Cerebellar nuclear complex (tissue), 1 donor: ENCODE measurements at regions not wholly inside any gene's neighbourhood (a gene's known extent, or its start where the extent isn't known, plus 50 kb on each side); places are given as distances from the start of the nearest gene placed in this dataset.
"Not testable (repeated sequence)": the region's sequence is repeated elsewhere in the genome, so short reads cannot be mapped to it uniquely, and the experiment has no call there.

ENCODE experiments used
- DNase-seq, 2 experiments: peaks; one replicate each; lab custom pipeline; 2025; lab: John Stamatoyannopoulos, UW

DNA sequence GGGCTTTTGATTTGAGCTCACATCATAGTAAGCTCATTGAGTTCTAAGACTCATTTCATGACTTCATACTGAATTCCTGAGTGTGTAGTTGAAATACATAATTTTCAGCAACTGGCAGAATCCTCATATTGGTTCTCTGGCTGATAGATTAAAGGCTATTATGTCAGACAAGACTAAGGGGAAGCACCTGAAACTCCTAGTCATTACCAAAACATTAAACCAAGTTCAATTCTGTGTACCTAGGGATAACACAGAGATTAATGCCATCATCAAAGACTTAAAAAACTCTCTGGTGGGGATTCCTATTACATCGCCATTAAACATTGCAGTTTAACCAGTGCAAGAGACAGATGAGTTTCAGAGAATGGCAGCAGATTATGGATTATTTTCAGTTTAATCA lies 339.1 kb downstream of the PTPRC start:
- no peak for DNase-seq

DNA sequence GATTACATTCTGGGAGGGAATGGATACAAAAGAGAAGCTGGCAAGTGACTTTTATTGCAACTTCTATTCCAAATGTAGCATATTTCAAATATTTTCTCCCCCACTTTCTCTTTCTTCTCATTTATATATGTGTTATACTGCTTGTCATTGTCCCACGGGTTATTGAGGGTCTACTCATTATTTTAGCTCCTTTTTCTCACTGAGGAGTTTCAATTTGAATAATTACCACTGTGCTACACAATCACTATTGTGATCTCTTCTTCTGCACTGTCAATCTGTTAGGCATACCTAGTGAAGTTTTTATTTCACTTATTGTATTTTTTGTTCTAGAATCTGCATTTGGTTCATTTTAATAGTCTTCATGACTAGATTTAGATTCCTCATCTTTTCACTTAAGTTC lies 339.7 kb downstream of the PTPRC start:
- no peak for DNase-seq

DNA sequence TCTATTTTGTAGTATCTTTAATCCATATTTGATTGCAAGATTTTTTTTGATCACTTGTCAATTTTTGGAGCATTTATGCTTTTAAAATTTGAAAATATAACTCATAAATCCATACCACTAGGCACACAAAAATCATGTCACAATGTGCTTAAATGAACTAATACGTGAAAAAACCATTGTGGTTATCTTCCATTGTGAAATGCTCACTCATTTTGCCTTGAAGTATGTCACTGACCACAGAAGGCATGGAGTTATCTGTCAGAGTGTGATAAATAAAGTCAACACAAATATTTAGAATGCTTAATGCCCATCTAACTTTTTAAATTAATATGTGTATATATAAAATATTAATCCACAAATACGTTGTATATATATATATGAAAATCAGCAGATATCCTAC lies 347.2 kb downstream of the PTPRC start:
- DNase-seq, result no peak

GRCh38 chr1:198986442-198986841 lies 347.6 kb downstream of the PTPRC start:
- no peak for DNase-seq

DNA sequence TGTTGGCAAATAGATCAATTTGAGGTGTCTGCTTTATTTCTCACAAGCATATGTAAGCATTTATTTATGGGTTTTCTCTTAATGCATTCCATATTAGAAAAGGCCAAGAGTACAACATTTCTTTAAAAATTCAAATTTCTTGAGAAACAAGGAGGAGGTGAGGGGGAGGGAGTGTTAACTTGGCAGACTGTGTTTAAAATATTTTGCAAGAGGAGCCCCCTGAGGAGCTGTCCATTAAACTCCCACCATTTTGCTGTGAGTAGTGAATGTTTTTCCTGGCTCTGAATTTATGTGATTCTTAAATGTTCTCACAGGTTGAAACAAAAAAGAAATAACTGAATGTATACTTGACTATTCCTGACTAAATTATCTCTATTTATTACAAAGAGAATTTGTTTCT lies 363.8 kb downstream of the PTPRC start:
- DNase-seq, result no peak

- no peak for DNase-seq
These were observed 368.6 kb downstream of the PTPRC start for GRCh38 chr1:199007423-199007822.

DNA sequence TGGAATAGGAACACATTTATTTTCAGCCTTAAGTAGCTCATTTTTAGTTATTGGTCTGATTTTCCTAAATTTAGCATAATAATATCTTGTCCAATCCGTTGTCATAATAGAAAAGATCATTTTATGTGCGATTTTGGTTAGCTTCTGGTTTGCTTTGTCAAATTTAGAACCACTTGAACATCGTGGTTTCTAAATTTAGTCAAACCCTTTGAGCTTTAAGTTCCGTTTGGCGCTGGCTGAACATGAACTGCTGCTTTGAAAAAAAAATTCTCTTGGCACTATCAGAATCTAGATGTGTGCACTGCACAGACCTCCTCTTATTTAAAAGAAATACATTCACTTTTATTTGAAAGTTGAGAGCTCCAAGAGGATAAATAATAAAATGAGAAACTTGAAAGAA lies 370.6 kb downstream of the PTPRC start:
- no peak for DNase-seq

DNA sequence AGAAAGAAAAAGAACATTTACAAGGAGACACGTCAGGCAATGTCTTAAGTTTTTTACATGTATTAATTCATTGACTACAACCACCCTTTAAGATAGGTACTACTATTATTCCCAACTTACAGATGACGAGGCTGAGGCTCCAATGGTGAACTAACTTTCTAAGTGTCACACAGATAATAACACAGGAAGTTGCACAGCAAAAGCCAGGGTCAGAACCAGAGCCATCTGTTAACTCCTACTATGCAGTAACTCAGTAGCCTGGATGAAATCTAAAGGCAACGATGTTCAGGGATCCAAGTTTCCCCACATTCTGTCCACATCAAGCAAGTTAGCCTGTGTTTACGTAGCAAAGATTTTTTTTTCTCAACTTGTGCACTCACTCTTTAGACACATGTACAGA lies 371.7 kb downstream of the PTPRC start:
- no peak for DNase-seq

DNA sequence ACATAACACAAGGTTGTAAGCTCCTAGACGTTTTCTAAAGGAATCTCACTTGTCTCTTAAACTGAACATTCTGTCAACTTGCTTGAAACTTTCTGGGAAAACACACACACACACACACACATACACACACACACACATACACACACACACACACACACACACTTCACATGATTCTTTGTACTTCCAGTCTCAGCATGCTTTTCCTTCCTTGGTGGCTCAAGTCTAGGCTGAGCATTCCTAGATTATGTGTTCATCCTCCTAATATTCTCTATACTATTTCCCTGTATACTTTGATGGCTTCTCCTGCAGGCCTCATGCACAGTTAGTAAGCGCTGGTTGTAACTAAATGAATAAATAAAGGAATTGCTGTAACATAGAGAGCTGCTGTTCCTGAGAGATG lies 372.1 kb downstream of the PTPRC start:
- no peak for DNase-seq

DNA sequence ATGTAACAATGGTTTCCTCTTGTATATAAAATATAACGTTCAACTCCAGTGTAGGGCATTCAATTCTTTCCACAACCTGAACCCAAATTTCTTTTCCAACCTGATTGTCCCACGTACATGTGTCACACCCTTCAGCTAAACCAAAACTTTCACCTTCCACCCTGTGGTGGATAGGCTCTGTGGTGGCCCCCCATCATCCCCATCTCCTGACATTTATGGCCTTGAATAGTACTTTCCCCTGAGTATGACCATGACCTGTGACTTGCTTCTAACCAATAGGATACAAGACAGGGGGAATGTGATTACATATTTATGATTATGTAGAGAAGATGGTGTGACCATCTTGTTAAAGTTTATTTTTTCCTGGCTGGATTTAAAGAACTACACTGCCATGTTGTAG lies 377.0 kb downstream of the PTPRC start:
- DNase-seq, result no peak

GRCh38 chr1:199018471-199019135 lies 379.8 kb downstream of the PTPRC start:
- no peak for DNase-seq

- DNase-seq, result no peak
These were observed 381.2 kb downstream of the PTPRC start for GRCh38 chr1:199020051-199020450.

GRCh38 chr1:199020904-199021303 lies 382.1 kb downstream of the PTPRC start:
- DNase-seq, result no peak

- DNase-seq, result no peak
These were observed 390.6 kb downstream of the PTPRC start for GRCh38 chr1:199029401-199029800.

- no peak for DNase-seq
These were observed 391.0 kb downstream of the PTPRC start for GRCh38 chr1:199029855-199030254.

DNA sequence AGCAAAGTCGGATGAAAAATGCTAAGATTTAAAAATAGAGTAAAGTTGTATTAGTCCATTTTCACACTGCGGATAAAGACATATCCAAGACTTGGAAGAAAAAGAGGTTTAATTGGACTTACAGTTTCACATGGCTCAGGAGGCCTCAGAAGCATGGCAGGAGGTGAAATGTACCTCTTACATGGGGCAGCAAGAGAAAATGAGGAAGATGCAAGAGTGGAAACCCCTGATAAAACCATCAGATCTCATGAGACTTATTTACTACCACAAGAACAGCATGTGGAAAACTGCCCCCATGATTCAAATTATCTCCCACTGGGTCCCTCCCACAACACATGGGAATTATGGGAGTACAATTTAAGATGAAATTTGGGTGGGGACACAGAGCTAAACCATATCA lies 391.7 kb downstream of the PTPRC start:
- not testable (repeated sequence) for DNase-seq

GRCh38 chr1:199031170-199031569 lies 392.3 kb downstream of the PTPRC start:
- not testable (repeated sequence) for DNase-seq

DNA sequence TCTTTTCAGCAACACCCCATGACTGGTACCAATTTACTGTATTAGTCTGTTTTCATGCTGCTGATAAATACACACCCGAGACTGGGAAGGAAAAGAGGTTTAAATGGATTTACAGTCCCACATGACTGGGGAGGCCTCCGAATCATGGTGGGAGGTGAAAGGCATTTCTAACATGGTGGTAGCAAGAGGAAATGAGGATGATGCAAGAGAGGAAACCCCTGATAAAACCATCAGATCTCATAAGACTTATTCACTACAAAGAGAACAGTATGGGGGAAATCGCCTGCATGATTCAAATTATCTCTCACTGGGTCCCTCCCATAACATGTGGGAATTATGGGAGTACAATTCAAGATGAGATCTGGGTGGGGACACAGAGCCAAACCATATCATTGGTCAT lies 393.6 kb downstream of the PTPRC start:
- DNase-seq, result not testable (repeated sequence)

GRCh38 chr1:199033661-199034060 lies 394.8 kb downstream of the PTPRC start:
- DNase-seq, result no peak

- DNase-seq, result no peak
These were observed 399.3 kb downstream of the PTPRC start for GRCh38 chr1:199038156-199038555.

- DNase-seq, result no peak
These were observed 401.5 kb downstream of the PTPRC start for GRCh38 chr1:199040076-199040905.

DNA sequence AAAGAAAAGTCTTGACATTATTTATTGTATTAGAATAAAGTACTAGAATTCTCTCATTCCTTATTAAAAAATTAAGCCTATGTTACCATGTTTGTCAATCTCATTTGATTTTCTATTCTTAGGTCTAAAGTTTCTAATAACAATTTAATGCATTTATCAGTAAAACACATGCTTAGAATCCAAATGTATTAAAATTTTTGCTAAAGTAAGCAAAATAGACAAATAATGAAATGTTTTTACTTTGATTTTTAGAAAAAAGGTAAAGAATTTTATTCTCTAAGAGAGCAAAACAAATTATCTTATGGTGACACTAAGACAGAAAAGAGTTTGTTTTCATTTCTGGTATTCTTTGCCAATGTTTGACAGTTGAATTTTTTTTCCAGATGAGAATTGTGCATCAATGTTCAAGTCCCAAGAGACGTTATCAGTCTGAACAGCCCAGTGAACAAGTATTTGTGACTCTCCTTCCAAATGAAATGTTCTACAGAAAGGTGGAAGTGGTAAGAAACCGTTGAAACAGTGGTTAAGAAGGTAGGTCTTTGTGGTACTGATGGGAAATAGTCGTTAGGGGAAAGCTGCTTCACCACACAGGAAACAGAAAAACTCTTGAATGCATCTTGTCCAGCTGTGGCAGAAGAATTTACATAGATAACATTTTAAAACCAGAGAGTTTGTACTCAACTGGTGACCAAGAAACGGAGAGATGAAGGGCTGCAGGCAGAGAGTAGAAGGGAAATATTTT lies 402.5 kb downstream of the PTPRC start:
- DNase-seq, result no peak

- no peak for DNase-seq
These were observed 403.4 kb downstream of the PTPRC start for GRCh38 chr1:199042193-199042592.
